SK-N-SH (cell line): ENCODE measurements at regions not wholly inside any gene's neighbourhood (a gene's known extent, or its start where the extent isn't known, plus 50 kb on each side); places are given as distances from the start of the nearest gene placed in this dataset.

Source experiments
- CTCF ChIA-PET: fragments of 300-600, 350-600 bp; formaldehyde crosslinking; extraction: SDS; loops from one replicate; lab custom pipeline; 2021; lab: Yijun Ruan, JAX
- POLR2A ChIA-PET: fragments of 350-600 bp; sonication (Branson Sonifier 250); formaldehyde crosslinking; extraction: SDS; loops from one replicate; lab custom pipeline; 2020; ENCODE audit warnings: antibody characterized with exemption, inconsistent platforms; lab: Yijun Ruan, JAX
- DNase-seq: peaks from one replicate; pipeline ENCODE4 v3.0.0; 2012
- H2AFZ ChIP-seq: fragments of 200-600 bp; sonication (generic); 2 replicates; pipeline ENCODE4 v1.8.1; 2016; ENCODE audit warnings: antibody characterized with exemption, mild to moderate bottlenecking, low read depth
- H3F3A ChIP-seq: fragments of 200-600 bp; sonication (generic); replicated peaks from 2 replicates; pipeline ENCODE3; 2016; ENCODE audit warnings: antibody characterized with exemption, mild to moderate bottlenecking; ENCODE audit not compliant: insufficient read depth
- H3K27ac ChIP-seq, 2 experiments: fragments of 200-500 bp in 1 of 2; fragments of 200-600 bp in 1 of 2; sonication (Bioruptor generic) in 1 of 2; sonication (generic), shearing (Covaris generic) in 1 of 2; 2 replicates each; pipeline versions ENCODE4 v1.5.1 to v1.6.1; 2014 to 2016; ENCODE audit warnings: low read depth in 2 of 2, inconsistent platforms in 1 of 2, low read length in 1 of 2, mild to moderate bottlenecking in 1 of 2, mixed read lengths in 1 of 2
- H3K27me3 ChIP-seq: fragments of 200-600 bp; sonication (generic), shearing (Covaris generic); 2 replicates; pipeline ENCODE4 v1.6.1; 2016; ENCODE audit warnings: mixed run types; ENCODE audit not compliant: insufficient read depth
- H3K36me3 ChIP-seq, 2 experiments: fragments of 200-500 bp in 1 of 2; fragments of 200-600 bp in 1 of 2; sonication (Bioruptor generic) in 1 of 2; sonication (generic) in 1 of 2; replicated peaks in 1 of 2; 2 replicates each; pipeline versions ENCODE3 to v1.5.1; 2014 to 2016; ENCODE audit warnings: low read length in 1 of 2, mild to moderate bottlenecking in 1 of 2; ENCODE audit not compliant: insufficient read depth in 2 of 2, control insufficient read depth in 1 of 2
- H3K4me1 ChIP-seq, 2 experiments: fragments of 200-500 bp in 1 of 2; fragments of 200-600 bp in 1 of 2; sonication (Bioruptor generic) in 1 of 2; sonication (generic), shearing (Covaris generic) in 1 of 2; 2 replicates each; pipeline versions ENCODE4 v1.5.1 to v1.6.1; 2014 to 2016; ENCODE audit warnings: low read depth in 1 of 2, low read length in 1 of 2, mixed run types in 1 of 2; ENCODE audit not compliant: insufficient read depth in 2 of 2, control insufficient read depth in 1 of 2
- H3K4me2 ChIP-seq: fragments of 200-600 bp; sonication (generic), shearing (Covaris generic); 2 replicates; pipeline ENCODE4 v1.6.1; 2017; ENCODE audit warnings: mixed run types
- H3K4me3 ChIP-seq, 2 experiments: fragments of 200-500 bp in 1 of 2; fragments of 200-600 bp in 1 of 2; sonication (Bioruptor generic) in 1 of 2; sonication (generic), shearing (Covaris generic) in 1 of 2; 2 replicates each; pipeline versions ENCODE4 v1.5.1 to v1.8.1; 2014 to 2016; ENCODE audit warnings: low read depth in 2 of 2, inconsistent platforms in 1 of 2, low read length in 1 of 2, mild to moderate bottlenecking in 1 of 2, mixed read lengths in 1 of 2, moderate library complexity in 1 of 2
- H3K79me2 ChIP-seq: fragments of 200-600 bp; sonication (generic); 2 replicates; pipeline ENCODE4 v1.8.1; 2017; ENCODE audit warnings: mild to moderate bottlenecking; ENCODE audit not compliant: insufficient read depth
- H3K9ac ChIP-seq: fragments of 200-600 bp; sonication (generic); 2 replicates; pipeline ENCODE4 v1.6.1; 2017; ENCODE audit warnings: mixed run types
- H3K9me2 ChIP-seq: fragments of 200-600 bp; sonication (generic); 2 replicates; pipeline ENCODE4 v1.6.1; 2017; ENCODE audit warnings: mixed run types
- H3K9me3 ChIP-seq: fragments of 200-600 bp; sonication (generic); 2 replicates; pipeline ENCODE4 v1.6.1; 2017; ENCODE audit warnings: mixed run types, mild to moderate bottlenecking, moderate library complexity
- H4K20me1 ChIP-seq: fragments of 200-600 bp; sonication (generic); 2 replicates; pipeline ENCODE4 v1.6.1; 2017; ENCODE audit warnings: mild to moderate bottlenecking, mixed run types; ENCODE audit not compliant: insufficient read depth
- CTCF ChIP-seq: fragments of 200-600 bp; sonication (generic); IDR thresholded peaks from 2 replicates; pipeline ENCODE4 v1.6.1; 2017; ENCODE audit warnings: antibody characterized with exemption, mild to moderate bottlenecking, moderate library complexity
- EP300 ChIP-seq, 2 experiments: IDR thresholded peaks; 2 replicates each; pipeline versions ENCODE4 v1.4.0 to v1.6.1; 2012; ENCODE audit warnings: borderline replicate concordance in 1 of 2, low read depth in 1 of 2, low read length in 1 of 2
- EZH2phosphoT487 ChIP-seq: fragments of 200-600 bp; sonication (generic); IDR thresholded peaks from 2 replicates; pipeline ENCODE4 v1.6.1; 2017; ENCODE audit warnings: low read depth, mixed run types, mild to moderate bottlenecking, antibody characterized with exemption, moderate library complexity, borderline replicate concordance
- FOXJ3 ChIP-seq: sonication (generic); formaldehyde crosslinking; IDR thresholded peaks from 2 replicates; pipeline ENCODE4 v1.5.1; 2020; ENCODE audit warnings: mild to moderate bottlenecking, missing genetic modification reagents
- GATA2 ChIP-seq: sonication (generic); formaldehyde crosslinking; IDR thresholded peaks from 2 replicates; pipeline ENCODE4 v1.5.0; 2020; ENCODE audit warnings: mild to moderate bottlenecking, missing genetic modification reagents
- JUND ChIP-seq: IDR thresholded peaks from 2 replicates; pipeline ENCODE4 v1.4.0; 2012
- NFIC ChIP-seq: IDR thresholded peaks from 2 replicates; pipeline ENCODE4 v1.4.0; 2012; ENCODE audit warnings: borderline replicate concordance
- RAD21 ChIP-seq: IDR thresholded peaks from 2 replicates; pipeline ENCODE4 v1.6.1; 2012; ENCODE audit warnings: mild to moderate bottlenecking, low read length
- RFX5 ChIP-seq: IDR thresholded peaks from 2 replicates; pipeline ENCODE4 v1.6.1; 2012; ENCODE audit warnings: mild to moderate bottlenecking, improper control_type of control experiment, low read length
- SMC3 ChIP-seq: IDR thresholded peaks from 2 replicates; pipeline ENCODE4 v1.6.1; 2012; ENCODE audit warnings: low read depth, low read length, improper control_type of control experiment
- TAF1 ChIP-seq: IDR thresholded peaks from 2 replicates; pipeline ENCODE4 v1.6.1; 2012; ENCODE audit warnings: low read depth, mild to moderate bottlenecking, low read length, moderate library complexity, borderline replicate concordance
- USF1 ChIP-seq: IDR thresholded peaks from 2 replicates; pipeline ENCODE4 v1.4.0; 2012; ENCODE audit warnings: low read depth, borderline replicate concordance
- USF2 ChIP-seq: fragments of 150-350 bp; IDR thresholded peaks from 2 replicates; pipeline ENCODE4 v1.6.1; 2017; ENCODE audit warnings: antibody characterized with exemption, low read length, low read depth, borderline replicate concordance
- YY1 ChIP-seq: IDR thresholded peaks from 2 replicates; pipeline ENCODE4 v1.4.0; 2012; ENCODE audit warnings: low read depth, mild to moderate bottlenecking
- WGBS: methylation state at CpG from one replicate; pipeline ENCODE4 v1.1.6; 2017; ENCODE audit warnings: low lambda C conversion rate; 5-methylcytosine and 5-hydroxymethylcytosine counted together
- TF ChIP-seq, protein P1 (sequence below): IDR thresholded peaks from 2 replicates; pipeline ENCODE4 v1.4.0; 2012; ENCODE audit warnings: low read depth, borderline replicate concordance
- TF ChIP-seq, protein P2 (sequence below): IDR thresholded peaks from 2 replicates; pipeline ENCODE4 v1.4.0; 2012; ENCODE audit warnings: low read depth

DNA sequence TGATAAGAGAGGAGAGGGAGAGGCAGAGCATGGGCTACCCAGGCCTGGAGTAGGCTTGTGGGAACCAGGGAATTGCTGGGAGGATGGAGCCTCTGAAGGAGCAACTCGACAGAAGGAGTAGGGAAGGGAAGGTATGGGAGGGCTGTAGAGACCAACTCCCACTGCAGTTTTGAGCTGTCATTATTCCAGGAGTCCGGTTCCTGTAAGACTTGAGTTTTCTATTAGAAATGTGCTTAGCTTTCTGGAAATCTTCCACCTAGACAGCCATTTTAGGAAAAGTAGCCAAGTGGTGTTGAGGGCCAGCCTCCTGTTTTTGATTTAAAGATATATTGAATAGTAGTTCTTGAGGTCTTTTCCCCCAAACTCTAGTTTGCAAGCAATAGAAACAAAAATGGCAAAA is 323.5 kb downstream of the LRRC70 start:
- DNase-seq = no peak
- Histone ChIP-seq H3K27me3 (no peaks in the 10 kb centered on the region), H3K9me3 (no peaks in the 10 kb centered on the region), H3K9me2 (no peaks in the 10 kb centered on the region), H3K4me3 (no peak overlapping the region), H2AFZ (no peak overlapping the region), H3K4me1 (no peaks in the 10 kb centered on the region), H3K4me2 (no peak overlapping the region), H3K9ac (no peak overlapping the region), H4K20me1 (no peaks in the 10 kb centered on the region), H3K79me2 (no peaks in the 10 kb centered on the region), H3K36me3 (no peaks in the 10 kb centered on the region), H3F3A (no peaks in the 10 kb centered on the region), H3K27ac (no peak overlapping the region)
- TF ChIP-seq CTCF (no peak), EP300 (IDR thresholded peaks at IDR 0.05; ENCODE audit: borderline replicate concordance in 1 of 2, low read depth in 1 of 2, low read length in 1 of 2) (no peak), RFX5 (no peak), EZH2phosphoT487 (no peak), RAD21 (no peak)
- TF ChIP-seq, protein P1, sequence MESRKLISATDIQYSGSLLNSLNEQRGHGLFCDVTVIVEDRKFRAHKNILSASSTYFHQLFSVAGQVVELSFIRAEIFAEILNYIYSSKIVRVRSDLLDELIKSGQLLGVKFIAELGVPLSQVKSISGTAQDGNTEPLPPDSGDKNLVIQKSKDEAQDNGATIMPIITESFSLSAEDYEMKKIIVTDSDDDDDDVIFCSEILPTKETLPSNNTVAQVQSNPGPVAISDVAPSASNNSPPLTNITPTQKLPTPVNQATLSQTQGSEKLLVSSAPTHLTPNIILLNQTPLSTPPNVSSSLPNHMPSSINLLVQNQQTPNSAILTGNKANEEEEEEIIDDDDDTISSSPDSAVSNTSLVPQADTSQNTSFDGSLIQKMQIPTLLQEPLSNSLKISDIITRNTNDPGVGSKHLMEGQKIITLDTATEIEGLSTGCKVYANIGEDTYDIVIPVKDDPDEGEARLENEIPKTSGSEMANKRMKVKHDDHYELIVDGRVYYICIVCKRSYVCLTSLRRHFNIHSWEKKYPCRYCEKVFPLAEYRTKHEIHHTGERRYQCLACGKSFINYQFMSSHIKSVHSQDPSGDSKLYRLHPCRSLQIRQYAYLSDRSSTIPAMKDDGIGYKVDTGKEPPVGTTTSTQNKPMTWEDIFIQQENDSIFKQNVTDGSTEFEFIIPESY = no peak
- TF ChIP-seq, protein P2, sequence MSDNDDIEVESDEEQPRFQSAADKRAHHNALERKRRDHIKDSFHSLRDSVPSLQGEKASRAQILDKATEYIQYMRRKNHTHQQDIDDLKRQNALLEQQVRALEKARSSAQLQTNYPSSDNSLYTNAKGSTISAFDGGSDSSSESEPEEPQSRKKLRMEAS = no peak
- CTCF ChIA-PET = no interaction called here
- 9% methylated on average over 2 of the region's 2 CpGs for WGBS
- POLR2A ChIA-PET = no interaction called here

DNA sequence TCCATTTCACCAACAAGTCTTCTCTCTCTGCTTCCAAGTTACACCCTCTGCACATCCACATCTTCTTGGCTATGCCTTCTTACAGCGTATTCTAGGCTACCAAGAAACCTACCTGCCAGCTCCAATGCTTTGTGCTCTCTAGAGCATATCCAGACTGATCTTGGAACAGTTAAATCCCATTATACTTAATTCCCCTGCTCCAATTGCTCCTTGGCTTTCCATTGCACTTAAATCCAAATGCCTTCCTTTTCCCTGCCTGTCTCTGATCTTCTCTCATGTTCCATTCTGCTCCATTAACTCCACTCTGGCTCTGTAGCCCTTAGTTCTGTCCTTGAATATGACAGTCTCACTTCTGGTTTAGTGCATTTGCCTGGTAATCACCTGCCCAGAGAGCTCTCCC is 322.4 kb downstream of the LRRC70 start:
- Histone ChIP-seq H3K27ac (no peak overlapping the region), H3K4me1 (no peaks in the 10 kb centered on the region), H2AFZ (no peak overlapping the region), H3K36me3 (no peaks in the 10 kb centered on the region), H3K9me3 (no peaks in the 10 kb centered on the region), H3K4me2 (no peak overlapping the region)
- WGBS = 21% methylated on average over 1 of the region's 1 CpG
- TF ChIP-seq EZH2phosphoT487 (no peak), JUND (no peak), NFIC (no peak), SMC3 (no peak), TAF1 (no peak), YY1 (no peak), USF2 (no peak), EP300 (IDR thresholded peaks at IDR 0.05; ENCODE audit: borderline replicate concordance in 1 of 2, low read depth in 1 of 2, low read length in 1 of 2) (no peak), USF1 (no peak), FOXJ3 (CRISPR knock-in tag) (no peak), GATA2 (CRISPR knock-in tag) (no peak)
- TF ChIP-seq, protein P2 = no peak
- TF ChIP-seq, all 33 proteins: peak for 0
- POLR2A ChIA-PET = no interaction called here
- Histone ChIP-seq H3K27me3 (no peaks in the 10 kb centered on the region), H3K9ac (no peak overlapping the region), H3K9me2 (no peaks in the 10 kb centered on the region), H3K4me3 (no peak overlapping the region), H3F3A (no peaks in the 10 kb centered on the region), H4K20me1 (no peaks in the 10 kb centered on the region), H3K79me2 (no peaks in the 10 kb centered on the region)
- CTCF ChIA-PET = no interaction called here
- no peak for DNase-seq
